Urinary bladder (tissue), 3 donors: ENCODE measurements at regions not wholly inside any gene's neighbourhood (a gene's known extent, or its start where the extent isn't known, plus 50 kb on each side); places are given as distances from the start of the nearest gene placed in this dataset.

Experiments used
- DNase-seq: peaks from one replicate; pipeline ENCODE4 v3.0.0-alpha.2; 2015; ENCODE audit errors: extremely low spot score
- H3K27ac ChIP-seq: one replicate; pipeline ENCODE4 v1.5.1; 2013; ENCODE audit warnings: low read depth, mild to moderate bottlenecking, moderate library complexity
- H3K36me3 ChIP-seq: one replicate; pipeline ENCODE4 v1.6.1; 2013; ENCODE audit warnings: mild to moderate bottlenecking, moderate library complexity; ENCODE audit not compliant: insufficient read depth
- H3K4me1 ChIP-seq: one replicate; pipeline ENCODE4 v1.6.1; 2013; ENCODE audit warnings: mild to moderate bottlenecking, moderate library complexity; ENCODE audit not compliant: insufficient read depth
- H3K4me3 ChIP-seq: one replicate; pipeline ENCODE4 v1.5.1; 2013; ENCODE audit warnings: low read depth, low read length
- WGBS: extraction: QIAGEN DNeasy Blood & Tissue Kit; methylation state at CpG from one replicate; pipeline ENCODE4 v1.1.7; 2013; 5-methylcytosine and 5-hydroxymethylcytosine counted together
- donor health status: healthy with polysubstance abuse.
- donor health status: healthy.

- Histone ChIP-seq H3K36me3 (no peaks in the 10 kb centered on the region), H3K27ac (no peak overlapping the region), H3K4me3 (no peak overlapping the region), H3K4me1 (no peaks in the 10 kb centered on the region)
- 77% methylated on average over 2 of the region's 2 CpGs for WGBS
- no peak for DNase-seq
These were observed 616.0 kb downstream of the ACTL7B start for GRCh38 chr9:108239696-108240321.

- no peak for DNase-seq
- no peak overlapping the region for H3K4me3 ChIP-seq
- H3K36me3 ChIP-seq: no peaks in the 10 kb centered on the region
- H3K4me1 ChIP-seq: no peaks in the 10 kb centered on the region
- 94% methylated on average over 3 of the region's 3 CpGs for WGBS
- H3K27ac ChIP-seq: no peak overlapping the region
These were observed 620.2 kb downstream of the ACTL7B start for GRCh38 chr9:108235609-108236008.

- WGBS: 48% methylated on average over 5 of the region's 5 CpGs
- H3K36me3 ChIP-seq: no peaks in the 10 kb centered on the region
- DNase-seq: no peak
- H3K27ac ChIP-seq: no peak overlapping the region
- H3K4me1 ChIP-seq: no peaks in the 10 kb centered on the region
- H3K4me3 ChIP-seq: no peak overlapping the region
These were observed 621.0 kb downstream of the ACTL7B start for GRCh38 chr9:108234811-108235210.

- no peaks in the 10 kb centered on the region for H3K36me3 ChIP-seq
- DNase-seq: no peak
- H3K4me1 ChIP-seq: no peaks in the 10 kb centered on the region
- no peak overlapping the region for H3K4me3 ChIP-seq
- H3K27ac ChIP-seq: no peak overlapping the region
- 61% methylated on average over 5 of the region's 5 CpGs for WGBS
These were observed 630.5 kb downstream of the ACTL7B start for GRCh38 chr9:108225149-108225800.

- DNase-seq: no peak
- 59% methylated on average over 3 of the region's 3 CpGs for WGBS
- H3K36me3 ChIP-seq: no peaks in the 10 kb centered on the region
- H3K27ac ChIP-seq: no peak overlapping the region
- H3K4me1 ChIP-seq: no peaks in the 10 kb centered on the region
- H3K4me3 ChIP-seq: no peak overlapping the region
These were observed 631.1 kb downstream of the ACTL7B start for GRCh38 chr9:108224716-108225115.

GRCh38 chr9:108219664-108220063 is 636.1 kb downstream of the ACTL7B start:
- Histone ChIP-seq H3K27ac (no peak overlapping the region), H3K36me3 (no peaks in the 10 kb centered on the region), H3K4me3 (no peak overlapping the region), H3K4me1 (no peaks in the 10 kb centered on the region)
- no peak for DNase-seq
- 75% methylated on average over 4 of the region's 4 CpGs for WGBS

GRCh38 chr9:108217431-108218349 is 638.1 kb downstream of the ACTL7B start:
- 73% methylated on average over 12 of the region's 12 CpGs for WGBS
- H3K36me3 ChIP-seq: no peaks in the 10 kb centered on the region
- no peaks in the 10 kb centered on the region for H3K4me1 ChIP-seq
- DNase-seq: peak; percentile 56
- H3K27ac ChIP-seq: no peak overlapping the region
- H3K4me3 ChIP-seq: no peak overlapping the region

GRCh38 chr9:108213511-108213910 is 642.3 kb downstream of the ACTL7B start:
- no peak for DNase-seq

GRCh38 chr9:108212184-108212583 is 643.6 kb downstream of the ACTL7B start:
- WGBS: 82% methylated on average over 4 of the region's 4 CpGs
- no peaks in the 10 kb centered on the region for H3K36me3 ChIP-seq
- H3K4me3 ChIP-seq: no peak overlapping the region
- no peak for DNase-seq
- H3K27ac ChIP-seq: no peak overlapping the region
- no peaks in the 10 kb centered on the region for H3K4me1 ChIP-seq

More at GRCh38 chr9:108213511-108213910, 642.3 kb downstream of the ACTL7B start:
- Histone ChIP-seq H3K4me1 (no peaks in the 10 kb centered on the region), H3K36me3 (no peaks in the 10 kb centered on the region), H3K4me3 (no peak overlapping the region), H3K27ac (no peak overlapping the region)
- WGBS: 86% methylated on average over 2 of the region's 2 CpGs

- Histone ChIP-seq H3K36me3 (no peaks in the 10 kb centered on the region), H3K4me3 (no peak overlapping the region), H3K4me1 (no peaks in the 10 kb centered on the region), H3K27ac (no peak overlapping the region)
- WGBS: 88% methylated on average over 1 of the region's 1 CpG
- no peak for DNase-seq
These were observed 644.3 kb downstream of the ACTL7B start for GRCh38 chr9:108211411-108211955.

- H3K27ac ChIP-seq: no peak overlapping the region
- no peak for DNase-seq
- no peaks in the 10 kb centered on the region for H3K4me1 ChIP-seq
- WGBS: 79% methylated on average over 5 of the region's 5 CpGs
- H3K36me3 ChIP-seq: no peaks in the 10 kb centered on the region
- H3K4me3 ChIP-seq: no peak overlapping the region
These were observed 646.6 kb downstream of the ACTL7B start for GRCh38 chr9:108209132-108209685.

GRCh38 chr9:108207561-108208165 is 648.1 kb downstream of the ACTL7B start:
- no peak overlapping the region for H3K4me3 ChIP-seq
- WGBS: 77% methylated on average over 7 of the region's 7 CpGs
- DNase-seq: no peak
- no peak overlapping the region for H3K27ac ChIP-seq
- no peaks in the 10 kb centered on the region for H3K4me1 ChIP-seq
- H3K36me3 ChIP-seq: no peaks in the 10 kb centered on the region

- H3K36me3 ChIP-seq: no peaks in the 10 kb centered on the region
- DNase-seq: no peak
- H3K27ac ChIP-seq: no peak overlapping the region
- no peaks in the 10 kb centered on the region for H3K4me1 ChIP-seq
- no peak overlapping the region for H3K4me3 ChIP-seq
These were observed 650.5 kb downstream of the ACTL7B start for GRCh38 chr9:108205276-108205675.
